Muscle of leg (tissue), 3 donors: ENCODE measurements at regions not wholly inside any gene's neighbourhood (a gene's known extent, or its start where the extent isn't known, plus 50 kb on each side); places are given as distances from the start of the nearest gene placed in this dataset.
"Not testable (repeated sequence)": the region's sequence is repeated elsewhere in the genome, so short reads cannot be mapped to it uniquely, and the experiment has no call there.

ENCODE experiments used
- DNase-seq: peaks from one replicate; pipeline ENCODE4 v3.0.0; 2013
- H3K27ac ChIP-seq: one replicate; pipeline ENCODE4 v1.5.1; 2013; ENCODE audit warnings: mild to moderate bottlenecking, low read length, control low read depth
- H3K27me3 ChIP-seq: one replicate; pipeline ENCODE4 v1.6.1; 2013; ENCODE audit warnings: low read length; ENCODE audit not compliant: control insufficient read depth, insufficient read depth
- H3K36me3 ChIP-seq: one replicate; pipeline ENCODE4 v1.6.1; 2013; ENCODE audit warnings: low read length; ENCODE audit not compliant: control insufficient read depth, insufficient read depth
- H3K4me1 ChIP-seq: one replicate; pipeline ENCODE4 v1.6.1; 2013; ENCODE audit warnings: low read length; ENCODE audit not compliant: control insufficient read depth, insufficient read depth
- H3K4me3 ChIP-seq: one replicate; pipeline ENCODE4 v1.5.1; 2013; ENCODE audit warnings: low read length, control low read depth
- H3K9me3 ChIP-seq: replicated peaks from 2 replicates; pipeline ENCODE4 v1.6.1; 2013; ENCODE audit warnings: low read depth, low read length; ENCODE audit not compliant: control insufficient read depth
- WGBS: methylation state at CpG from one replicate; pipeline ENCODE4 v1.1.5; 2013; ENCODE audit warnings: missing lambda C conversion rate; ENCODE audit not compliant: insufficient coverage; 5-methylcytosine and 5-hydroxymethylcytosine counted together

DNA sequence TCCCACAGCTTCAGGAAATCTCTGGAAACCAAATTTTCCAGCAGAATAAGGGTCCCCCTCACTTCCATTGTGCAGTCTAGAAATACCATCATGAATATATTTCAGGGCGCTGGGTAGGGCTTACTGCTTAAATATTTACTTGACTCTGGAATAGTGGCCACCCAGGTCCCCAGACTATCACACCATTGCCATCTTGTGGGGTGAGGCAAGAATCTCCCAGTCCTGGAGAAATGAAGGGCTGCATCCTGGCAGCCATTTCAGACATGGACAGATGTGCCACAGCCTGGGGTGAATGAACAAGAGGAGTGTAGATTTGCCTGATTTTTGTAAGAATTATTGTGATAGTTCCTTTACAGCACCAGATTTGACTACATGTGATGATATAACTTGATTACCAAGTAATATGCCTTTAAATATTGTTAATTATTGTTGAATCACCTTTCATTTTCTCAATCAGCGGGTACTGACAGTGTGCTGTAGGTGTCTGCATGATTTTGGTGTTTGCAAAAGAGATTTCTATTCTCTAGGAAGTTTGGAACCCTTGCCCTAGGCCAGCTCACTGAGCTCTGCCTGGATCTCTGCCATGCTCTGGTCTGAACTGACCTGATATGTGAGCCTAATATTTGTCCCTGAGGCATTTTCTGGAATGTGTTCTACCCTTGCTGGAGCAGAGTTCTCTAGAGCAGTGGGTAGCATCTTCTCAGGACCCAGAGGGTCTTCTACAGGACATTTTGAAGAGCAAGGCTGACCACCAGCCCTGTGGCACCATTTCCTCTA lies 183.4 kb downstream of the KIT start:
- no peaks in the 10 kb centered on the region for H3K36me3 ChIP-seq
- WGBS, result no CpG with 5 or more reads among the region's 2 CpGs
- DNase-seq, result peak; percentile 37

DNA sequence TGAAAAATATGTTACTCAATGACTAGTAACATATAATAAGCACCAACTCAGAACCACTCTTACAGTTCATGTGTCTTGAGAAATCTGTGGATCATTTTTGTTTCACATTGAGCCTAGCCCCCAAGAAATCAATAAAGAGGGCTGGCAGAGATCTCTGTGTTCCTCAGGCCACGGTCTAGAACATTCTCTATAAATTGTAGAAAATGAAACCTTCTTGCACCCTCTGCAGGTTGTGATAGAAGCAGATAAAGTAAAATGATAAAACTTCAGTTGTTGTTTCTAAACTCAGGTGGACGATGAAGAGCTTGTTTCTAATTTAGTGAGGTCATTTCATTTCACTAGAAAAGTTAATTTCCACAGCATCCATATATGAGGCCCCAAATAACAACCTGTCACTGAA lies 182.7 kb downstream of the KIT start:
- Histone ChIP-seq H3K9me3 (no peaks in the 10 kb centered on the region), H3K4me3 (no peak overlapping the region), H3K4me1 (peaks cover 3% of the 10 kb centered on the region), H3K27me3 (no peaks in the 10 kb centered on the region), H3K36me3 (no peaks in the 10 kb centered on the region), H3K27ac (no peak overlapping the region)
- DNase-seq, result no peak
- no CpG with 5 or more reads among the region's 2 CpGs for WGBS

More for the DNA sequence above, 183.4 kb downstream of the KIT start:
- Histone ChIP-seq H3K27me3 (no peaks in the 10 kb centered on the region), H3K27ac (no peak overlapping the region), H3K9me3 (no peaks in the 10 kb centered on the region), H3K4me3 (no peak overlapping the region), H3K4me1 (peaks cover 3% of the 10 kb centered on the region)

DNA sequence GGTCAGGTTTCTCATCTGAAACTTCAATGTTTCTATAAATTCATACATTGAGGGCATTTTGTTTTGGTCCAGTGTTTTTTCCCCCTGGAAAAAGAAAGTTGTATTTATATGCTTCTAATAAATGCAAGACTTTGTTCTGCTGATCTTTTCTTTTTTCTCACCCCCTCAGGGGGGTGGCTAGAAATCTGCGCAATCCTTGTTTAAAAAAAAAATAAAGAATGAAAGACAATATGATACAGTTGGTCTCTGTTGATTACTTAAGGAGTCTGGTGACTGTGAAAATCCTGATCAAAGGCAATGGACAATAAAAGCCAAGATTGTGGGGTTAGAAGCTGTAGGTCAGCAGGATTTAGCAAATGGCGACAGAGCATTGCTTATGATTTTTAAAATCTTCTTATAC lies 180.5 kb downstream of the KIT start:
- Histone ChIP-seq H3K27me3 (no peaks in the 10 kb centered on the region), H3K9me3 (no peaks in the 10 kb centered on the region), H3K27ac (no peak overlapping the region), H3K4me3 (no peak overlapping the region), H3K36me3 (no peaks in the 10 kb centered on the region), H3K4me1 (peaks cover 3% of the 10 kb centered on the region)
- 80% methylated on average over 1 of the region's 2 CpGs for WGBS
- DNase-seq, result no peak

DNA sequence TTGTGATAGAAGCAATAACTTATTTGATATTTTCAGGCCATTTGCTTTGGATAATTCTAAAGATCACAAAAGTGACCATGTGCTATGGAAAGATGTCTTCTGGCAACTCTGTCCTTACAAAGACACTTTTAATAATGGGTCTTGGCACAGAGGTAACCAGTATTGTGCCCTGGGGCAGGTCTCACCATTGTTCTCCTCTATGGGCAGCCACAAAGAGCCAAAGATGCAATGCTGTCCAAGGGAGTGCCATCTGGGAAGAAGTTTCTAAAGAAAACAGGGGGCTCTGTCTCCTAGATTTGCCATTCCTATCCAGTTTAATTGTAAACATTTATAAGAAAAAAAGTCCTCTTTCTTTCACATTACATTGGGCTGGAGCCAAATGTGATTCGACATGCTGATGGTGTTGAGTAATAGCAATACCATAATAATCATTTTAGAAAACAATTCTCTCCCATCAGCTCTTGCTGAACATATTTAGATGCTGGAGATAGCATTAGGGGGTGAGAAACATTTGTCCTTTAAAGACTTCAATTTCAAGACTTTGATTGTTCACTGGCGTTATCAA lies 179.9 kb downstream of the KIT start:
- peak; percentile 17 for DNase-seq
- no peak overlapping the region for H3K27ac ChIP-seq
- WGBS, result no CpG with 5 or more reads among the region's 2 CpGs
- H3K9me3 ChIP-seq, result no peaks in the 10 kb centered on the region
- no peak overlapping the region for H3K4me3 ChIP-seq
- peaks cover 3% of the 10 kb centered on the region for H3K4me1 ChIP-seq
- no peaks in the 10 kb centered on the region for H3K36me3 ChIP-seq
- no peaks in the 10 kb centered on the region for H3K27me3 ChIP-seq

DNA sequence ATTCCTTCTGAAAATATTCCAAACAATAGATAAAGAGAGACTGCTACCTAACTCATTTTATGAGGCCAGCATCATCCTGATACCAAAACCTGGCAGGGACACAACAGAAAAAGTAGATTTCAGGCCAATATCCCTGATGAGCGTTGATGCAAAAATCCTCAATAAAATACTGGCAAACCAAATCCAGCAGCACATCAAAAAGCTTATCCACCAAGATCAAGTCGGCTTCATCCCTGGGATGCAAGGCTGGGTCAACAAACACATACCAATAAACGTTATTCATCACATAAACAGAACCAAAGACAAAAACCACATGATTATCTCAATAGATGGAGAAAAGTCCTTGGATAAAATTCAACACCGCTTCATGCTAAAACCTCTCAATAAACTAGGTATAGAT lies 170.6 kb downstream of the KIT start:
- DNase-seq, H3K4me1 ChIP-seq, H3K9me3 ChIP-seq, H3K27ac ChIP-seq, H3K27me3 ChIP-seq, H3K4me3 ChIP-seq, H3K36me3 ChIP-seq: not testable (repeated sequence)
- WGBS, result no CpG with 5 or more reads among the region's 4 CpGs

DNA sequence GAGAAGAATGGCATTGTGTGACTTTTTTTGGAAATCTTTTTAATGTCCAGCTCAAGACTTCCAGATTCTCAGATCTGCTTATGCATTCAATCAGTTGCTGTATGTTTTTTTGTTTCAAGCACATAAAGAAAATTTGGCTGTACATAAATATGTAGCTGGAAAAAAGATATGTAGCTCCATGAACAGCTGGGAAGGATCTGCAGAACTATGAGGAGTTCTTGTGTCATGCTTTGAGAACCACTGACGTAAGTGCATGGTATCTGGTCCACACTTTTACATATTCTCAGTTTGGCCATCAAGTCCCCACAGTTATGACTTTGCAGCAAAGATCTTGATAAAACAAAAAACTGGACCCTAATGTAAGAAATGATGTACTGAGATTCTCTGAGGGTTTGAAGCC lies 165.9 kb downstream of the KIT start:
- no CpG with 5 or more reads among the region's 1 CpG for WGBS

DNA sequence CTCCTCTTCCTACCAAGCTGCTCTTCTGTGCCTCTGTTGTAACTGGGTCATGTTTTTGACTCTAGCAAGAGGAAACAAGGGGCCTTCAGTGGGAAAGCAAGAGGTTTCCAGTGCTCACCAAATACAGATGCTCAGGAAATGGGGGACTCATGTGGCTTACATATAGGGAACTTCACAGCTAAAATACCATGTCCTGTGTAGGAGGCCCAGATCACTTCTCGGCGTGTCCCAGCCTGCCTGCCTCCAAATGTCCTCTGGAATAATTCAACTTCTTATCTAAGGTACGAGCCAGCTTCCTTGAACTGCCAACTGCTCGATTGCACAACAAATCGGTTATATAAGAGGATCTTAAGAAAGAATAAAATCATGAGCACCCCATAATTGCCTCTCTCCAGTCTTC lies 161.3 kb downstream of the KIT start:
- Histone ChIP-seq H3K4me1 (no peaks in the 10 kb centered on the region), H3K36me3 (no peaks in the 10 kb centered on the region), H3K27me3 (no peaks in the 10 kb centered on the region), H3K27ac (no peak overlapping the region), H3K9me3 (no peaks in the 10 kb centered on the region), H3K4me3 (no peak overlapping the region)
- DNase-seq, result no peak
- WGBS, result no CpG with 5 or more reads among the region's 5 CpGs

More for the DNA sequence above, 165.9 kb downstream of the KIT start:
- no peak overlapping the region for H3K27ac ChIP-seq
- no peaks in the 10 kb centered on the region for H3K27me3 ChIP-seq
- DNase-seq, result peak; percentile 19
- no peak overlapping the region for H3K4me3 ChIP-seq
- no peaks in the 10 kb centered on the region for H3K4me1 ChIP-seq
- no peaks in the 10 kb centered on the region for H3K9me3 ChIP-seq
- H3K36me3 ChIP-seq, result no peaks in the 10 kb centered on the region

DNA sequence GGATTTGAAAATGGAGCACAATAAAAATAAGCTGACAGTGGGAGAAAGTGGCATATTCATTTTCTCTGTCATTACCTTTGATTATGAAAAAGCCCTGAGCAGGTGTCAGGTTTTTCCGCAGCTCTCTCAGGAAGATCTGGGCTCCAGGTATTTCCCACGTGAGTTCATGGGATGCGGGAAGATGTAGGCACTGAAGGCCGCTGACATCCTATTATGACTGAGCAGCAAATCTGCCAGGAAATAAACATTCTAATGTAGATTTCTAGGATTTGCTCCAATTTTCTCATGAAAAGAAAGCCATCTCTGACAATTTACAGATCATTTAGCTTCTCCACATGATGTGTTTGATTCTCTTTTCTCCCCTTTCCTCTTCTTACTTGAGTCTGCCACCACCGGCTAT lies 160.7 kb downstream of the KIT start:
- no peaks in the 10 kb centered on the region for H3K9me3 ChIP-seq
- no peaks in the 10 kb centered on the region for H3K36me3 ChIP-seq
- no peak overlapping the region for H3K27ac ChIP-seq
- no peaks in the 10 kb centered on the region for H3K27me3 ChIP-seq
- WGBS, result no CpG with 5 or more reads among the region's 5 CpGs
- H3K4me3 ChIP-seq, result no peak overlapping the region
- no peak for DNase-seq
- no peaks in the 10 kb centered on the region for H3K4me1 ChIP-seq

DNA sequence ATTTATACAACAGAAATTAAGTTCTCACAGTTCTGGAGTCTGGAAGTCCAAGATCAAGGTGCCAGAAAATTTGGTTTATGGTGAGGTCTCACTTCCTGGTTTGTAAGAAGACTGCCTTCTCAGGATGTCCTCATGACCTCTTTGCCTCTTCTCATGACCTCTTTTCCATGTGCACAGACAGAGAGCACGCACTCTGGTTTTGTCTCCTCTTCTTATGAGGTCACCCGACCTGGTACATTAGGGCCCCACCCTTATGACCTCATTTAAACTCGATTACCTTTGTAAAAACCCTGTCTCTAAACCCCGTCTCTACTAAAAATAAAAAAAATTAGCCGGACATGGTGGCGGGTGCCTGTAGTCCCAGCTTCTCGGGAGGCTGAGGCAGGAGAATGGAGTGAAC lies 155.9 kb downstream of the KIT start:
- H3K27ac ChIP-seq, result no peak overlapping the region
- DNase-seq, result no peak
- H3K4me1 ChIP-seq, result no peaks in the 10 kb centered on the region
- H3K9me3 ChIP-seq, result no peaks in the 10 kb centered on the region
- no peak overlapping the region for H3K4me3 ChIP-seq
- 69% methylated on average over 2 of the region's 7 CpGs for WGBS
- H3K36me3 ChIP-seq, result no peaks in the 10 kb centered on the region
- H3K27me3 ChIP-seq, result no peaks in the 10 kb centered on the region

DNA sequence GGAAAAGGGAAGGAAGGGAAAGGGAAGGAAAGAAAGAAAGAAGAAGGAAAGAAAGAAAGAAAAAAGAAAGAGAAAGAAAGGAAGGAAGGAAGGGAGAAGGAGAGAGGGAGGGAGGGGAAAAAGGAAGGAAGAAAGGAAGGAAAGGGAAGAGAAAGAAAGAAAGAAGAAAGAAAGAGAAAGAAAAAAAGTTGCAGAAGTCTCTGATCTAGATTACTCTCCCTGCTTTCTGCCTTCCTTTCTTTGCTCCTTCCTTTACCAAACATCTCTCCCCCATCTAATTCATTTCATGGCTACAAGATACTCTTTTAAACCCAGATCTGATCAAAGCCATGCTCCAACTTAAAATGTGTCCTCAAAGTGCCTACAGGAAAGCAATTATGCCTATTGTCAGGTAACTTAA lies 148.6 kb downstream of the KIT start:
- H3K36me3 ChIP-seq, result no peaks in the 10 kb centered on the region
- peaks cover 5% of the 10 kb centered on the region for H3K9me3 ChIP-seq
- no peak overlapping the region for H3K4me3 ChIP-seq
- no peaks in the 10 kb centered on the region for H3K4me1 ChIP-seq
- DNase-seq, result no peak
- no peaks in the 10 kb centered on the region for H3K27me3 ChIP-seq
- no peak overlapping the region for H3K27ac ChIP-seq

DNA sequence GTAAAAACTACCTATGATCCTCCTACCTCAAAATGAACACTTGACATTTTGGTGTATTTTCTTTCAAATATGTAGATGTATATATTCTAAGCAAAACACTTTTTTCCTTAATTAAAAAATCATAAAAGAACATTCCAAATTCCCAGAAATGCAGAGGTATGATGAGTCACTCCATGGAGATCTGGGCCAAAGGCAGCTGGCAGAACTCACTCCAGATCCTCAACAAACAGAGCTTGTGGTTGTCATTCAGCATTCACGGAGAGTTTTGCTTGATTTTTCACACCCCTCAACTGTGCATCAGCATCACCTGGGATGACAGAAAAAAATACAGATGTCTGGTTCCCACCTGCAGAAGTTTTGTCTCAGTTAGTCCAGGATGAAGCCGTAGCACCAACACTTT lies 144.6 kb downstream of the KIT start:
- no peak overlapping the region for H3K27ac ChIP-seq
- no peaks in the 10 kb centered on the region for H3K4me1 ChIP-seq
- H3K9me3 ChIP-seq, result peaks cover 5% of the 10 kb centered on the region
- WGBS, result 80% methylated on average over 1 of the region's 2 CpGs
- no peak for DNase-seq
- no peak overlapping the region for H3K4me3 ChIP-seq
- H3K36me3 ChIP-seq, result no peaks in the 10 kb centered on the region
- H3K27me3 ChIP-seq, result no peaks in the 10 kb centered on the region
